Inflammatory macrophage treated with lipopolysaccharide for 1 hour (primary cell): ENCODE measurements at regions not wholly inside any gene's neighbourhood (a gene's known extent, or its start where the extent isn't known, plus 50 kb on each side); places are given as distances from the start of the nearest gene placed in this dataset.
"Not testable (repeated sequence)": the region's sequence is repeated elsewhere in the genome, so short reads cannot be mapped to it uniquely, and the experiment has no call there.

Experiments
- DNase-seq, 2 donors: peaks; one replicate each; pipeline ENCODE4 v3.0.0-alpha.2; 2020 to 2022

- not testable (repeated sequence) for DNase-seq
These were observed 114.7 kb upstream of the ZBTB40 start for GRCh38 chr1:22336696-22337545.

GRCh38 chr1:22338071-22338765, 113.4 kb upstream of the ZBTB40 start:
- no peak for DNase-seq

GRCh38 chr1:22339237-22339636, 112.4 kb upstream of the ZBTB40 start:
- DNase-seq = no peak

- DNase-seq = no peak
These were observed 111.6 kb upstream of the ZBTB40 start for GRCh38 chr1:22340066-22340465.

GRCh38 chr1:22340873-22341272, 110.8 kb upstream of the ZBTB40 start:
- DNase-seq = no peak

GRCh38 chr1:22341791-22342605, 109.7 kb upstream of the ZBTB40 start:
- DNase-seq = no peak

GRCh38 chr1:22342734-22343191, 108.9 kb upstream of the ZBTB40 start:
- DNase-seq = no peak

GRCh38 chr1:22343456-22344328, 108.0 kb upstream of the ZBTB40 start:
- DNase-seq = no peak

- no peak for DNase-seq
These were observed 107.4 kb upstream of the ZBTB40 start for GRCh38 chr1:22344329-22344630.

GRCh38 chr1:22344851-22345560, 106.6 kb upstream of the ZBTB40 start:
- no peak for DNase-seq

GRCh38 chr1:22347854-22348760, 103.5 kb upstream of the ZBTB40 start:
- DNase-seq = no peak

- DNase-seq = no peak
These were observed 102.1 kb upstream of the ZBTB40 start for GRCh38 chr1:22349362-22350043.

- no peak for DNase-seq
These were observed 101.3 kb upstream of the ZBTB40 start for GRCh38 chr1:22350171-22350923.

- DNase-seq = no peak
These were observed 100.5 kb upstream of the ZBTB40 start for GRCh38 chr1:22350924-22351767.

- DNase-seq = no peak
These were observed 99.9 kb upstream of the ZBTB40 start for GRCh38 chr1:22351768-22352080.

- no peak for DNase-seq
These were observed 99.3 kb upstream of the ZBTB40 start for GRCh38 chr1:22352355-22352754.

- no peak for DNase-seq
These were observed 98.8 kb upstream of the ZBTB40 start for GRCh38 chr1:22352896-22353295.

- no peak for DNase-seq
These were observed 92.2 kb upstream of the ZBTB40 start for GRCh38 chr1:22359427-22359826.
